ENCODE measurements at regions not wholly inside any gene's neighbourhood (a gene's known extent, or its start where the extent isn't known, plus 50 kb on each side); places are given as distances from the start of the nearest gene placed in this dataset.
"Not testable (repeated sequence)": the region's sequence is repeated elsewhere in the genome, so short reads cannot be mapped to it uniquely, and the experiment has no call there.

- no peak for DNase-seq
These were observed 174.2 kb downstream of the LNPK start for GRCh38 chr2:175827856-175828255.

- no peak for DNase-seq
These were observed 177.8 kb downstream of the LNPK start for GRCh38 chr2:175824243-175824642.

GRCh38 chr2:175823707-175824073 is 178.4 kb downstream of the LNPK start:
- no peak for DNase-seq

GRCh38 chr2:175823002-175823706 is 178.9 kb downstream of the LNPK start:
- no peak for DNase-seq

GRCh38 chr2:175817221-175817620 is 184.8 kb downstream of the LNPK start:
- DNase-seq = no peak

GRCh38 chr2:175815537-175815936 is 186.5 kb downstream of the LNPK start:
- no peak for DNase-seq

GRCh38 chr2:175811971-175812370 is 190.1 kb downstream of the LNPK start:
- no peak for DNase-seq

GRCh38 chr2:175808858-175809257 is 193.2 kb downstream of the LNPK start:
- DNase-seq = no peak

GRCh38 chr2:175808078-175808477 is 194.0 kb downstream of the LNPK start:
- DNase-seq = no peak

GRCh38 chr2:175807031-175807873 is 194.8 kb downstream of the LNPK start:
- no peak for DNase-seq

GRCh38 chr2:175806570-175806969 is 195.5 kb downstream of the LNPK start:
- no peak for DNase-seq

GRCh38 chr2:175806125-175806490 is 196.0 kb downstream of the LNPK start:
- DNase-seq = no peak

- no peak for DNase-seq
These were observed 196.5 kb downstream of the LNPK start for GRCh38 chr2:175805442-175806124.

GRCh38 chr2:175804122-175804521 is 197.9 kb downstream of the LNPK start:
- DNase-seq = no peak

- DNase-seq = not testable (repeated sequence)
These were observed 205.6 kb downstream of the LNPK start for GRCh38 chr2:175796422-175796821.

GRCh38 chr2:175793648-175794047 is 208.4 kb downstream of the LNPK start:
- no peak for DNase-seq

GRCh38 chr2:175792881-175793280 is 209.2 kb downstream of the LNPK start:
- no peak for DNase-seq

- no peak for DNase-seq
These were observed 209.9 kb downstream of the LNPK start for GRCh38 chr2:175792199-175792598.

- DNase-seq = peak; percentile 7
These were observed 215.5 kb downstream of the LNPK start for GRCh38 chr2:175786471-175787124.

GRCh38 chr2:175777337-175777736 is 224.7 kb downstream of the LNPK start:
- not testable (repeated sequence) for DNase-seq

GRCh38 chr2:175769200-175769599 is 232.9 kb downstream of the LNPK start:
- DNase-seq = no peak

GRCh38 chr2:175766880-175767279 is 235.2 kb downstream of the LNPK start:
- no peak for DNase-seq

- no peak for DNase-seq
These were observed 246.2 kb downstream of the LNPK start for GRCh38 chr2:175755656-175756386.

Measured in NCI-H2081 treated with DMSO at 0.1 percent for 48 hours (cell line).